GM19035 (cell line): ENCODE measurements at regions not wholly inside any gene's neighbourhood (a gene's known extent, or its start where the extent isn't known, plus 50 kb on each side); places are given as distances from the start of the nearest gene placed in this dataset.

ENCODE experiments used
- ATAC-seq: cut with Tn5 transposase; IDR thresholded peaks from one replicate; pipeline ENCODE4 v1.9.1; 2021; ENCODE audit not compliant: unreplicated experiment

GRCh38 chr6:62345446-62345845 lies 59.4 kb upstream of the KHDRBS2 start:
- no peak for ATAC-seq

GRCh38 chr6:62344850-62345249 lies 58.8 kb upstream of the KHDRBS2 start:
- ATAC-seq: no peak

- no peak for ATAC-seq
Measured at GRCh38 chr6:62338477-62338876, 52.5 kb upstream of the KHDRBS2 start.
